A673 (cell line): ENCODE measurements at regions not wholly inside any gene's neighbourhood (a gene's known extent, or its start where the extent isn't known, plus 50 kb on each side); places are given as distances from the start of the nearest gene placed in this dataset.

Experiments used
- BruUV-seq: library from RNA; stranded (reverse); fragments of 400-500 nt; replicated peaks from 2 replicates; lab custom pipeline; 2021; lab: Mats Ljungman, UMichigan
- CTCF ChIA-PET: fragments of 300-600 bp; sonication (Branson Sonifier 250); formaldehyde crosslinking; loops from one replicate; lab custom pipeline; 2022; ENCODE audit warnings: antibody characterized with exemption; lab: Charles Lee
- POLR2A ChIA-PET: fragments of 300-600 bp; sonication (Branson Sonifier 250); formaldehyde crosslinking; loops from one replicate; lab custom pipeline; 2022; ENCODE audit warnings: antibody characterized with exemption; ENCODE audit not compliant: low non-redundant PET; lab: Charles Lee
- DNase-seq: peaks from one replicate; pipeline ENCODE4 v3.0.0-alpha.2; 2015; ENCODE audit warnings: low spot score
- H3K27ac ChIP-seq: fragments of 200-600 bp; sonication (generic); 2 replicates; pipeline ENCODE4 v1.5.1; 2016; ENCODE audit warnings: mixed run types, low read depth, mild to moderate bottlenecking, mixed read lengths, antibody characterized with exemption, low read length; ENCODE audit not compliant: poor library complexity, severe bottlenecking
- H3K27me3 ChIP-seq: fragments of 200-600 bp; sonication (generic); replicated peaks from 2 replicates; pipeline ENCODE4 v1.6.1; 2017; ENCODE audit warnings: mixed run types, low read depth, mild to moderate bottlenecking, mixed read lengths, antibody characterized with exemption, low read length; ENCODE audit not compliant: insufficient read depth, poor library complexity
- H3K36me3 ChIP-seq: fragments of 200-600 bp; sonication (generic); 2 replicates; pipeline ENCODE4 v1.6.1; 2016; ENCODE audit warnings: mixed run types, mild to moderate bottlenecking, mixed read lengths, antibody characterized with exemption, low read length; ENCODE audit not compliant: insufficient read depth, poor library complexity, severe bottlenecking
- H3K4me1 ChIP-seq: fragments of 200-600 bp; sonication (generic); 2 replicates; pipeline ENCODE4 v1.6.1; 2017; ENCODE audit warnings: mixed run types, mild to moderate bottlenecking, mixed read lengths, antibody characterized with exemption, low read length; ENCODE audit not compliant: insufficient read depth, poor library complexity, severe bottlenecking
- H3K4me3 ChIP-seq: fragments of 200-600 bp; sonication (generic); 2 replicates; pipeline ENCODE4 v1.5.1; 2016; ENCODE audit warnings: low read depth, mixed run types, mild to moderate bottlenecking, mixed read lengths, low read length; ENCODE audit not compliant: poor library complexity, severe bottlenecking
- H3K9me3 ChIP-seq: fragments of 200-600 bp; sonication (generic); 2 replicates; pipeline ENCODE4 v1.6.1; 2016; ENCODE audit warnings: mixed run types, low read depth, mild to moderate bottlenecking, mixed read lengths, antibody characterized with exemption, low read length; ENCODE audit not compliant: poor library complexity, severe bottlenecking
- EZH2 ChIP-seq: fragments of 200-600 bp; sonication (generic); IDR thresholded peaks from 2 replicates; pipeline ENCODE4 v1.6.1; 2017; ENCODE audit warnings: borderline replicate concordance, low read depth, mild to moderate bottlenecking, mixed read lengths, antibody characterized with exemption, low read length; ENCODE audit not compliant: poor library complexity, severe bottlenecking
- intact Hi-C: fragments of 100-400 bp; cut with micrococcal nuclease; formaldehyde crosslinking; loops from one replicate; pipeline ENCODE4 v1.10.0; 2022; ENCODE audit not compliant: unreplicated experiment
- TF ChIP-seq, protein P1 (sequence below): fragments of 300-800, 200-600 bp; sonication (generic); conservative IDR thresholded peaks from 2 replicates; pipeline ENCODE4 v1.5.1; 2017; ENCODE audit warnings: low read depth, mild to moderate bottlenecking, antibody characterized with exemption, low read length, moderate library complexity, mixed read lengths

DNA sequence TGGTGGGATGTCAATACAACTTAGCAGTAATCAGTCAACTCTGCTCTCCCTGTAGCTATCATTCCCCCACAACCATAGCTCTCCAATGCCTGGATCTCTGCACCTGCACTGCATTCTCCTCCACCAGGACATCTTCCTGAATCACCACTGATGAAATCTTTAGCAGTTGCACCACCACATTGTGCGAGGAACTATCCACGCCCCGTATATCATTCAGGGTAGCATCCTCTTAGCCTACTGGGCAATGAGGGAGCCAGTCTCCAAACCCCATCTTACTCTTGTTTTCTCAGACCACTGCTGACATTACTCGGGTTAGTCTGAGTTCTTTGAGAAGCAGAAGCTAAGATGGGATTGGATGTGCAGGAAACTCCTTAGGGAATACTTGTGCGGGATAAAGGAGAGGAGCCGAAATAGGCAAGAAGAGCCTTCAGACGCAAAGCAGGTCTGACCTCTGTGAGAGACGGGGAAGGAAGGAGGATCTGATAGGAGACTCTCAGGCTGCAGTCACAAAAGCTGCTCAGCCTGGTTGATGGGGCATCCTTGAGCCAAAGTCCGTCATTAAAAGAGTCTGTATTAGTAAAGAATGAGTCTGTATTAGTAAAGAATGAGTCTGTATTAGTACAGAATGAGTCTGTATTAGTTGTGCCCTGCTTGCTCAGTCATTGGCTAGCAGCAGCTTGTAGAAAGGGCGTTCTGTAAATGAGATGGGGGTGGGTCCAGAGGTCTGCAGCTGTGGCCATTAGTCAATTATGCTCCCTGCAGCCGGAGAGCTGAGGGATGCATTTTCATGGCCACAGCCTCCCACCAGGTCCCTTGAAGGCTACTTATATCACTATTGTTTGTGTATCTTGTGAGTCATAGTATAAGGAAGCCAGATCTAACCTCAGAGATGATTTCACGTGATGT lies 49.6 kb upstream of the RASSF3 start:
- ChIA-PET CTCF (no interaction called here), POLR2A (no interaction called here)
- DNase-seq, result no peak
- BruUV-seq, result no TSS peak
- intact Hi-C loops, result no loop called here
- no peaks in the 10 kb centered on the region for H3K36me3 ChIP-seq
- no peaks in the 10 kb centered on the region for H3K9me3 ChIP-seq
- no peak for TF ChIP-seq EZH2
- TF ChIP-seq, protein P1, sequence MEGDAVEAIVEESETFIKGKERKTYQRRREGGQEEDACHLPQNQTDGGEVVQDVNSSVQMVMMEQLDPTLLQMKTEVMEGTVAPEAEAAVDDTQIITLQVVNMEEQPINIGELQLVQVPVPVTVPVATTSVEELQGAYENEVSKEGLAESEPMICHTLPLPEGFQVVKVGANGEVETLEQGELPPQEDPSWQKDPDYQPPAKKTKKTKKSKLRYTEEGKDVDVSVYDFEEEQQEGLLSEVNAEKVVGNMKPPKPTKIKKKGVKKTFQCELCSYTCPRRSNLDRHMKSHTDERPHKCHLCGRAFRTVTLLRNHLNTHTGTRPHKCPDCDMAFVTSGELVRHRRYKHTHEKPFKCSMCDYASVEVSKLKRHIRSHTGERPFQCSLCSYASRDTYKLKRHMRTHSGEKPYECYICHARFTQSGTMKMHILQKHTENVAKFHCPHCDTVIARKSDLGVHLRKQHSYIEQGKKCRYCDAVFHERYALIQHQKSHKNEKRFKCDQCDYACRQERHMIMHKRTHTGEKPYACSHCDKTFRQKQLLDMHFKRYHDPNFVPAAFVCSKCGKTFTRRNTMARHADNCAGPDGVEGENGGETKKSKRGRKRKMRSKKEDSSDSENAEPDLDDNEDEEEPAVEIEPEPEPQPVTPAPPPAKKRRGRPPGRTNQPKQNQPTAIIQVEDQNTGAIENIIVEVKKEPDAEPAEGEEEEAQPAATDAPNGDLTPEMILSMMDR, result no peak
- H3K4me3 ChIP-seq, result no peak overlapping the region
- no peaks in the 10 kb centered on the region for H3K4me1 ChIP-seq
- no peaks in the 10 kb centered on the region for H3K27me3 ChIP-seq
- no peak overlapping the region for H3K27ac ChIP-seq
